HEK293 (cell line): ENCODE measurements at regions not wholly inside any gene's neighbourhood (a gene's known extent, or its start where the extent isn't known, plus 50 kb on each side); places are given as distances from the start of the nearest gene placed in this dataset.

ENCODE experiments used
- CTCF ChIA-PET: fragments of 350-600 bp; formaldehyde crosslinking; extraction: SDS; loops from one replicate; lab custom pipeline; 2021; ENCODE audit warnings: antibody characterized with exemption; lab: Yijun Ruan, JAX
- POLR2A ChIA-PET: fragments of 300-600 bp; formaldehyde crosslinking; extraction: SDS; loops from one replicate; lab custom pipeline; 2020; ENCODE audit warnings: antibody characterized with exemption, inconsistent platforms; lab: Yijun Ruan, JAX
- H3K27ac ChIP-seq: fragments of 200-500 bp; sonication (Bioruptor generic); 2 replicates; pipeline ENCODE4 v1.5.1; 2014; ENCODE audit warnings: low read depth, low read length, control low read depth, inconsistent platforms; ENCODE audit errors: extremely low read depth
- H3K36me3 ChIP-seq, 2 experiments: fragments of 200-500 bp in 1 of 2; sonication (Bioruptor generic) in 1 of 2; 1 replicate in 1 of 2; 2 replicates in 1 of 2; pipeline ENCODE4 v1.5.1; 2014 to 2017; ENCODE audit warnings: inconsistent platforms in 2 of 2, low read length in 2 of 2; ENCODE audit not compliant: control insufficient read depth in 2 of 2, insufficient read depth in 1 of 2
- H3K4me1 ChIP-seq: fragments of 200-500 bp; sonication (Bioruptor generic); 2 replicates; pipeline ENCODE4 v1.5.1; 2014; ENCODE audit warnings: mild to moderate bottlenecking, low read length, inconsistent platforms; ENCODE audit not compliant: control insufficient read depth, insufficient read depth
- H3K4me3 ChIP-seq: 2 replicates; pipeline ENCODE4 v1.5.1; 2011; ENCODE audit warnings: low read depth, mild to moderate bottlenecking, control low read depth, low read length, moderate library complexity
- H3K9me3 ChIP-seq: fragments of 200-500 bp; sonication (Bioruptor generic); 2 replicates; pipeline ENCODE4 v1.5.1; 2014; ENCODE audit warnings: low read depth, low read length, inconsistent platforms; ENCODE audit not compliant: control insufficient read depth, insufficient read depth
- FEZF1 ChIP-seq: fragments of 450-650 bp; formaldehyde crosslinking; IDR thresholded peaks from 2 replicates; pipeline ENCODE4 v1.5.1; 2016; ENCODE audit warnings: missing biosample characterization, missing genetic modification characterization
- GFI1B ChIP-seq: fragments of 450-650 bp; formaldehyde crosslinking; IDR thresholded peaks from 2 replicates; pipeline ENCODE4 v1.5.1; 2016; ENCODE audit warnings: missing biosample characterization, missing genetic modification characterization
- MYNN ChIP-seq: fragments of 450-650 bp; formaldehyde crosslinking; IDR thresholded peaks from 2 replicates; pipeline ENCODE4 v1.5.1; 2016; ENCODE audit warnings: missing biosample characterization, missing genetic modification characterization, borderline replicate concordance
- MZF1 ChIP-seq: fragments of 450-650 bp; formaldehyde crosslinking; IDR thresholded peaks from 2 replicates; pipeline ENCODE4 v1.5.1; 2017; ENCODE audit warnings: missing biosample characterization, missing genetic modification characterization, borderline replicate concordance
- OSR2 ChIP-seq: fragments of 450-650 bp; formaldehyde crosslinking; IDR thresholded peaks from 2 replicates; pipeline ENCODE4 v1.5.1; 2016; ENCODE audit warnings: missing biosample characterization, missing genetic modification characterization
- SCRT1 ChIP-seq: fragments of 450-650 bp; formaldehyde crosslinking; IDR thresholded peaks from 2 replicates; pipeline ENCODE4 v1.5.1; 2016; ENCODE audit warnings: missing biosample characterization, missing genetic modification characterization, borderline replicate concordance
- TCF7L2 ChIP-seq: IDR thresholded peaks from 2 replicates; pipeline ENCODE4 v1.6.1; 2011; ENCODE audit warnings: low read depth, mild to moderate bottlenecking, inconsistent platforms, low read length, moderate library complexity, borderline replicate concordance
- TRIM28 ChIP-seq: IDR thresholded peaks from 2 replicates; pipeline ENCODE4 v1.6.1; 2011; ENCODE audit warnings: low read length, control low read depth, borderline replicate concordance
- YY2 ChIP-seq: fragments of 450-650 bp; formaldehyde crosslinking; IDR thresholded peaks from 2 replicates; pipeline ENCODE4 v1.5.1; 2016; ENCODE audit warnings: missing biosample characterization, missing genetic modification characterization
- ZFP37 ChIP-seq: fragments of 450-650 bp; formaldehyde crosslinking; IDR thresholded peaks from 2 replicates; pipeline ENCODE4 v1.5.1; 2016; ENCODE audit warnings: missing biosample characterization, missing genetic modification characterization
- ZIC2 ChIP-seq: fragments of 450-650 bp; formaldehyde crosslinking; IDR thresholded peaks from 2 replicates; pipeline ENCODE4 v1.5.1; 2016; ENCODE audit warnings: missing biosample characterization, missing genetic modification characterization
- ZNF121 ChIP-seq: fragments of 450-650 bp; formaldehyde crosslinking; IDR thresholded peaks from 2 replicates; pipeline ENCODE4 v1.5.1; 2016; ENCODE audit warnings: missing biosample characterization, missing genetic modification characterization
- ZNF16 ChIP-seq: fragments of 450-650 bp; formaldehyde crosslinking; IDR thresholded peaks from 2 replicates; pipeline ENCODE4 v1.5.1; 2016; ENCODE audit warnings: low read depth, missing biosample characterization, missing genetic modification characterization
- ZNF211 ChIP-seq: fragments of 450-650 bp; formaldehyde crosslinking; IDR thresholded peaks from 2 replicates; pipeline ENCODE4 v1.5.1; 2016; ENCODE audit warnings: low read depth, missing biosample characterization, missing genetic modification characterization
- ZNF23 ChIP-seq: fragments of 450-650 bp; formaldehyde crosslinking; IDR thresholded peaks from 2 replicates; pipeline ENCODE4 v1.5.1; 2016; ENCODE audit warnings: missing biosample characterization, missing genetic modification characterization, borderline replicate concordance
- ZNF248 ChIP-seq: fragments of 450-650 bp; formaldehyde crosslinking; IDR thresholded peaks from 2 replicates; pipeline ENCODE4 v1.5.1; 2017; ENCODE audit warnings: missing biosample characterization, missing genetic modification characterization
- ZNF266 ChIP-seq: fragments of 450-650 bp; formaldehyde crosslinking; IDR thresholded peaks from 2 replicates; pipeline ENCODE4 v1.5.1; 2016; ENCODE audit warnings: missing biosample characterization, missing genetic modification characterization, low read depth
- ZNF341 ChIP-seq: fragments of 450-650 bp; formaldehyde crosslinking; IDR thresholded peaks from 2 replicates; pipeline ENCODE4; 2016; ENCODE audit warnings: low read depth, missing biosample characterization, missing genetic modification characterization
- ZNF501 ChIP-seq: fragments of 450-650 bp; formaldehyde crosslinking; IDR thresholded peaks from 2 replicates; pipeline ENCODE4 v1.5.1; 2016; ENCODE audit warnings: missing biosample characterization, missing genetic modification characterization
- ZNF529 ChIP-seq: fragments of 450-650 bp; formaldehyde crosslinking; IDR thresholded peaks from 2 replicates; pipeline ENCODE4 v1.5.1; 2017; ENCODE audit warnings: missing genetic modification characterization, missing biosample characterization; ENCODE audit not compliant: insufficient replicate concordance
- ZNF549 ChIP-seq: fragments of 450-650 bp; IDR thresholded peaks from 2 replicates; pipeline ENCODE4 v1.5.1; 2018; ENCODE audit warnings: missing biosample characterization, missing genetic modification characterization, mild to moderate bottlenecking, inconsistent platforms, moderate library complexity
- ZNF585B ChIP-seq: fragments of 450-650 bp; formaldehyde crosslinking; IDR thresholded peaks from 2 replicates; pipeline ENCODE4 v1.5.1; 2016; ENCODE audit warnings: missing biosample characterization, missing genetic modification characterization
- ZNF621 ChIP-seq: fragments of 450-650 bp; formaldehyde crosslinking; IDR thresholded peaks from 2 replicates; pipeline ENCODE4 v1.5.1; 2017; ENCODE audit warnings: missing biosample characterization, missing genetic modification characterization
- ZNF776 ChIP-seq: fragments of 450-650 bp; formaldehyde crosslinking; IDR thresholded peaks from 2 replicates; pipeline ENCODE4 v1.5.0; 2017; ENCODE audit warnings: missing biosample characterization, missing genetic modification characterization, borderline replicate concordance
- ZNF837 ChIP-seq: fragments of 450-650 bp; formaldehyde crosslinking; IDR thresholded peaks from 2 replicates; pipeline ENCODE4 v1.5.1; 2016; ENCODE audit warnings: missing biosample characterization, missing genetic modification characterization
- TF ChIP-seq, protein P1 (sequence below): fragments of 450-650 bp; formaldehyde crosslinking; IDR thresholded peaks from 2 replicates; pipeline ENCODE4 v1.5.1; 2017; ENCODE audit warnings: missing biosample characterization, missing genetic modification characterization
- TF ChIP-seq, protein P2 (sequence below): fragments of 450-650 bp; formaldehyde crosslinking; IDR thresholded peaks from 2 replicates; pipeline ENCODE4 v1.5.1; 2016; ENCODE audit warnings: missing biosample characterization, missing genetic modification characterization, borderline replicate concordance

DNA sequence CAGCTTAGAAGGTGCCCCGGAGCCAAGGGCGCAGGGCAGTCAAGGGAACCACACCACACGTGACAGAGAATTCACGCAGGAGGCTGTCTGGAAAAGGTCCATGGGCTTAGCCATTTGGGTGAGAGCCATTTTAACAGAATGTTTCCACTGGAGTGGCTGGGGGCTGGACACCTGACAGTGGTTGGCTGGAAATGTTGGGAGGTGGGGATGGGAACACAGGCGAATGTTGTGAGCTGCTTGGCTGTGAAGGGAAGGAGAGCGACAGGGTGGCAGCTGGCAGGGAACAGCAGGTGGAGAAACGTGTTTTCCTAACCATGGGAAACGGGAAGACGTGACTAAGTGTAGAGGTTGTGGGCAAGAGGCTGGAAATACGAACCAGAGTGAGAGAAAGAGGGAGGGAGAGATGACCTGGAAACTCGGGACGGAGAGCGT, 100.5 kb upstream of the ZNF32 start:
- no peak for TF ChIP-seq YY2 (tag by site-specific recombination)
- no peak for TF ChIP-seq ZNF341 (tag by site-specific recombination)
- no peak for TF ChIP-seq ZIC2 (tag by site-specific recombination)
- TF ChIP-seq, protein P1, sequence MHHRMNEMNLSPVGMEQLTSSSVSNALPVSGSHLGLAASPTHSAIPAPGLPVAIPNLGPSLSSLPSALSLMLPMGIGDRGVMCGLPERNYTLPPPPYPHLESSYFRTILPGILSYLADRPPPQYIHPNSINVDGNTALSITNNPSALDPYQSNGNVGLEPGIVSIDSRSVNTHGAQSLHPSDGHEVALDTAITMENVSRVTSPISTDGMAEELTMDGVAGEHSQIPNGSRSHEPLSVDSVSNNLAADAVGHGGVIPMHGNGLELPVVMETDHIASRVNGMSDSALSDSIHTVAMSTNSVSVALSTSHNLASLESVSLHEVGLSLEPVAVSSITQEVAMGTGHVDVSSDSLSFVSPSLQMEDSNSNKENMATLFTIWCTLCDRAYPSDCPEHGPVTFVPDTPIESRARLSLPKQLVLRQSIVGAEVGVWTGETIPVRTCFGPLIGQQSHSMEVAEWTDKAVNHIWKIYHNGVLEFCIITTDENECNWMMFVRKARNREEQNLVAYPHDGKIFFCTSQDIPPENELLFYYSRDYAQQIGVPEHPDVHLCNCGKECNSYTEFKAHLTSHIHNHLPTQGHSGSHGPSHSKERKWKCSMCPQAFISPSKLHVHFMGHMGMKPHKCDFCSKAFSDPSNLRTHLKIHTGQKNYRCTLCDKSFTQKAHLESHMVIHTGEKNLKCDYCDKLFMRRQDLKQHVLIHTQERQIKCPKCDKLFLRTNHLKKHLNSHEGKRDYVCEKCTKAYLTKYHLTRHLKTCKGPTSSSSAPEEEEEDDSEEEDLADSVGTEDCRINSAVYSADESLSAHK (tag by site-specific recombination), result no peak
- TF ChIP-seq OSR2, result no peak
- no peak for TF ChIP-seq ZNF585B (tag by site-specific recombination)
- no peak for TF ChIP-seq ZNF121
- TF ChIP-seq ZNF621 (tag by site-specific recombination), result no peak
- TF ChIP-seq ZNF837 (tag by site-specific recombination), result no peak
- no peak for TF ChIP-seq MYNN (tag by site-specific recombination)
- TF ChIP-seq, all 188 proteins: peak for 0
- H3K27ac ChIP-seq, result no peak overlapping the region
- no peaks in the 10 kb centered on the region for H3K36me3 ChIP-seq
- ChIA-PET POLR2A (no interaction called here), CTCF (interaction anchor here (0.5 kb wide), 1 partner anchor 66 kb away, joined by 3 read pairs; no protein-coding TSS in a partner anchor)
- 0 out of 2 replicates have a peak, but pooled peaks cover 3% of the 10 kb centered on the region for H3K4me1 ChIP-seq
- no peaks in the 10 kb centered on the region for H3K9me3 ChIP-seq
- no peak overlapping the region for H3K4me3 ChIP-seq

DNA sequence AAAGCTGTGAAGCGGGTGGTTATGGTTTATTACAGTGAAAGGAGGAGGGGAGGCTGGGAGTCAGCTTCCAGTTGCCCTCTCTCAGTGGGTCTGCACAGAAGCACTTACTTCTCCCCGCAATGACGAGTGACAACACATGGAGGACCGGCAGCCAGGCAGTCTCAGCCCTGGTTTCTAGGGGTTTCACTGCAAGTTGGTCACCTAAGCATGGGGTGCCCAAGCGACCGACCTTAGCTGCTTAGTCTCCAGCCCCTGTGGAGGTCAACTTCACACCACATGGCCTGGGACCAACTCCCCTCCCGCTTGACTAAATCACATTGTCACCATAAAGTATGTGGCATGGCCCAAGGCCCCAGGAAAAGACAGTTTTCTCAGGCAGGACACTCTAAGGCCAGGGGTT, 99.9 kb upstream of the ZNF32 start:
- ChIA-PET POLR2A (no interaction called here), CTCF (no interaction called here)
- Histone ChIP-seq H3K9me3 (no peaks in the 10 kb centered on the region), H3K27ac (no peak overlapping the region), H3K4me1 (0 out of 2 replicates have a peak, but pooled peaks cover 3% of the 10 kb centered on the region), H3K4me3 (no peak overlapping the region), H3K36me3 (no peaks in the 10 kb centered on the region)
- TF ChIP-seq ZNF529 (no peak), ZNF248 (tag by site-specific recombination) (no peak), ZNF501 (tag by site-specific recombination) (no peak), ZNF621 (tag by site-specific recombination) (no peak), MZF1 (tag by site-specific recombination) (no peak), ZNF266 (tag by site-specific recombination) (no peak), ZFP37 (tag by site-specific recombination) (no peak), ZNF776 (no peak), FEZF1 (no peak), ZNF549 (no peak), ZNF16 (tag by site-specific recombination) (no peak), TCF7L2 (no peak), GFI1B (tag by site-specific recombination) (no peak), YY2 (tag by site-specific recombination) (no peak), TRIM28 (no peak), SCRT1 (tag by site-specific recombination) (no peak), ZNF23 (tag by site-specific recombination) (no peak), ZNF211 (tag by site-specific recombination) (no peak)
- TF ChIP-seq, protein P2, sequence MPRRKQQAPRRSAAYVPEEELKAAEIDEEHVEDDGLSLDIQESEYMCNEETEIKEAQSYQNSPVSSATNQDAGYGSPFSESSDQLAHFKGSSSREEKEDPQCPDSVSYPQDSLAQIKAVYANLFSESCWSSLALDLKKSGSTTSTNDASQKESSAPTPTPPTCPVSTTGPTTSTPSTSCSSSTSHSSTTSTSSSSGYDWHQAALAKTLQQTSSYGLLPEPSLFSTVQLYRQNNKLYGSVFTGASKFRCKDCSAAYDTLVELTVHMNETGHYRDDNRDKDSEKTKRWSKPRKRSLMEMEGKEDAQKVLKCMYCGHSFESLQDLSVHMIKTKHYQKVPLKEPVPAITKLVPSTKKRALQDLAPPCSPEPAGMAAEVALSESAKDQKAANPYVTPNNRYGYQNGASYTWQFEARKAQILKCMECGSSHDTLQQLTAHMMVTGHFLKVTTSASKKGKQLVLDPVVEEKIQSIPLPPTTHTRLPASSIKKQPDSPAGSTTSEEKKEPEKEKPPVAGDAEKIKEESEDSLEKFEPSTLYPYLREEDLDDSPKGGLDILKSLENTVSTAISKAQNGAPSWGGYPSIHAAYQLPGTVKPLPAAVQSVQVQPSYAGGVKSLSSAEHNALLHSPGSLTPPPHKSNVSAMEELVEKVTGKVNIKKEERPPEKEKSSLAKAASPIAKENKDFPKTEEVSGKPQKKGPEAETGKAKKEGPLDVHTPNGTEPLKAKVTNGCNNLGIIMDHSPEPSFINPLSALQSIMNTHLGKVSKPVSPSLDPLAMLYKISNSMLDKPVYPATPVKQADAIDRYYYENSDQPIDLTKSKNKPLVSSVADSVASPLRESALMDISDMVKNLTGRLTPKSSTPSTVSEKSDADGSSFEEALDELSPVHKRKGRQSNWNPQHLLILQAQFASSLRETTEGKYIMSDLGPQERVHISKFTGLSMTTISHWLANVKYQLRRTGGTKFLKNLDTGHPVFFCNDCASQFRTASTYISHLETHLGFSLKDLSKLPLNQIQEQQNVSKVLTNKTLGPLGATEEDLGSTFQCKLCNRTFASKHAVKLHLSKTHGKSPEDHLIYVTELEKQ (tag by site-specific recombination), result no peak
